ENCODE measurements at regions not wholly inside any gene's neighbourhood (a gene's known extent, or its start where the extent isn't known, plus 50 kb on each side); places are given as distances from the start of the nearest gene placed in this dataset.

GRCh38 chr4:54495641-54496040 is 162.1 kb upstream of the KIT start:
- DNase-seq = no peak
- Histone ChIP-seq H3F3A (replicated peaks; ENCODE audit: insufficient read depth) (peaks cover 10% of the 10 kb centered on the region), H3K36me3 (replicated peaks in 1 of 2; ENCODE audit: control insufficient read depth in 1 of 2, insufficient read depth in 2 of 2, low read length in 1 of 2) (no peaks in the 10 kb centered on the region), H4K20me1 (ENCODE audit: insufficient read depth) (no peaks in the 10 kb centered on the region), H2AFZ (ENCODE audit: low read depth) (no peak overlapping the region), H3K27me3 (ENCODE audit: insufficient read depth) (no peaks in the 10 kb centered on the region), H3K4me3 (ENCODE audit: low read depth in 2 of 2, low read length in 1 of 2) (no peak overlapping the region), H3K9ac (no peak overlapping the region), H3K9me3 (no peaks in the 10 kb centered on the region), H3K9me2 (no peaks in the 10 kb centered on the region), H3K79me2 (ENCODE audit: insufficient read depth) (no peaks in the 10 kb centered on the region), H3K4me1 (ENCODE audit: control insufficient read depth in 1 of 2, insufficient read depth in 2 of 2, low read depth in 1 of 2, low read length in 1 of 2) (peaks cover 0 to 23% of the 10 kb centered on the region in 2 experiments; a peak in 1 of 4 replicates), H3K27ac (ENCODE audit: low read depth in 2 of 2, low read length in 1 of 2) (no peak overlapping the region), H3K4me2 (no peak overlapping the region)
- ChIA-PET POLR2A (no interaction called here), CTCF (no interaction called here)
- 66% methylated on average over 3 of the region's 3 CpGs for WGBS (ENCODE audit: low lambda C conversion rate)
- TF ChIP-seq CHD2 (IDR thresholded peaks at IDR 0.05; ENCODE audit: low read length, partially characterized antibody) (no peak), EZH2phosphoT487 (IDR thresholded peaks at IDR 0.05; ENCODE audit: borderline replicate concordance, low read depth) (no peak), FOXM1 (IDR thresholded peaks at IDR 0.05; ENCODE audit: low read depth) (no peak), RXRA (IDR thresholded peaks at IDR 0.05; ENCODE audit: borderline replicate concordance, low read depth) (no peak), FOSL2 (IDR thresholded peaks at IDR 0.05; ENCODE audit: borderline replicate concordance, low read depth) (no peak)
- TF ChIP-seq, protein P1, sequence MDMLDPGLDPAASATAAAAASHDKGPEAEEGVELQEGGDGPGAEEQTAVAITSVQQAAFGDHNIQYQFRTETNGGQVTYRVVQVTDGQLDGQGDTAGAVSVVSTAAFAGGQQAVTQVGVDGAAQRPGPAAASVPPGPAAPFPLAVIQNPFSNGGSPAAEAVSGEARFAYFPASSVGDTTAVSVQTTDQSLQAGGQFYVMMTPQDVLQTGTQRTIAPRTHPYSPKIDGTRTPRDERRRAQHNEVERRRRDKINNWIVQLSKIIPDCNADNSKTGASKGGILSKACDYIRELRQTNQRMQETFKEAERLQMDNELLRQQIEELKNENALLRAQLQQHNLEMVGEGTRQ (IDR thresholded peaks at IDR 0.05; ENCODE audit: borderline replicate concordance, low read depth, low read length) = no peak

GRCh38 chr4:54496412-54496811 is 161.3 kb upstream of the KIT start:
- TF ChIP-seq ZBTB33 (IDR thresholded peaks at IDR 0.05; ENCODE audit: borderline replicate concordance, low read depth) = no peak
- TF ChIP-seq, protein P2, sequence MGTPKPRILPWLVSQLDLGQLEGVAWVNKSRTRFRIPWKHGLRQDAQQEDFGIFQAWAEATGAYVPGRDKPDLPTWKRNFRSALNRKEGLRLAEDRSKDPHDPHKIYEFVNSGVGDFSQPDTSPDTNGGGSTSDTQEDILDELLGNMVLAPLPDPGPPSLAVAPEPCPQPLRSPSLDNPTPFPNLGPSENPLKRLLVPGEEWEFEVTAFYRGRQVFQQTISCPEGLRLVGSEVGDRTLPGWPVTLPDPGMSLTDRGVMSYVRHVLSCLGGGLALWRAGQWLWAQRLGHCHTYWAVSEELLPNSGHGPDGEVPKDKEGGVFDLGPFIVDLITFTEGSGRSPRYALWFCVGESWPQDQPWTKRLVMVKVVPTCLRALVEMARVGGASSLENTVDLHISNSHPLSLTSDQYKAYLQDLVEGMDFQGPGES (IDR thresholded peaks at IDR 0.05; ENCODE audit: low read depth, low read length) = no peak
- no peak for TF ChIP-seq SMC3 (IDR thresholded peaks at IDR 0.05; ENCODE audit: low read depth, low read length)
- TF ChIP-seq REST (IDR thresholded peaks at IDR 0.05; ENCODE audit: low read depth, low read length) = no peak
- no peak for TF ChIP-seq TEAD4 (IDR thresholded peaks at IDR 0.05; ENCODE audit: borderline replicate concordance, insufficient read depth)
- no peak for TF ChIP-seq JUND (IDR thresholded peaks at IDR 0.05)
- TF ChIP-seq NRF1 (IDR thresholded peaks at IDR 0.05; ENCODE audit: low read depth, low read length) = no peak
- TF ChIP-seq ELF1 (IDR thresholded peaks at IDR 0.05) = no peak
- TF ChIP-seq SIN3A (IDR thresholded peaks at IDR 0.05; ENCODE audit: borderline replicate concordance, low read depth, low read length) = no peak
- no peak for TF ChIP-seq EZH2phosphoT487 (IDR thresholded peaks at IDR 0.05; ENCODE audit: borderline replicate concordance, low read depth)
- no peak for TF ChIP-seq GABPA (IDR thresholded peaks at IDR 0.05; ENCODE audit: low read depth)
- TF ChIP-seq, protein P3, sequence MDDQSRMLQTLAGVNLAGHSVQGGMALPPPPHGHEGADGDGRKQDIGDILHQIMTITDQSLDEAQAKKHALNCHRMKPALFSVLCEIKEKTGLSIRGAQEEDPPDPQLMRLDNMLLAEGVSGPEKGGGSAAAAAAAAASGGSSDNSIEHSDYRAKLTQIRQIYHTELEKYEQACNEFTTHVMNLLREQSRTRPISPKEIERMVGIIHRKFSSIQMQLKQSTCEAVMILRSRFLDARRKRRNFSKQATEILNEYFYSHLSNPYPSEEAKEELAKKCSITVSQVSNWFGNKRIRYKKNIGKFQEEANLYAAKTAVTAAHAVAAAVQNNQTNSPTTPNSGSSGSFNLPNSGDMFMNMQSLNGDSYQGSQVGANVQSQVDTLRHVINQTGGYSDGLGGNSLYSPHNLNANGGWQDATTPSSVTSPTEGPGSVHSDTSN (IDR thresholded peaks at IDR 0.05) = no peak
- DNase-seq = no peak
- no peaks in the 10 kb centered on the region for H3K27me3 ChIP-seq (ENCODE audit: insufficient read depth)
- H3K9ac ChIP-seq = no peak overlapping the region
- H3K9me2 ChIP-seq = no peaks in the 10 kb centered on the region
- no peaks in the 10 kb centered on the region for H3K9me3 ChIP-seq
- H3K4me1 ChIP-seq (ENCODE audit: control insufficient read depth in 1 of 2, insufficient read depth in 2 of 2, low read depth in 1 of 2, low read length in 1 of 2) = peaks cover 0 to 23% of the 10 kb centered on the region in 2 experiments; a peak in 1 of 4 replicates
- 72% methylated on average over 5 of the region's 5 CpGs for WGBS (ENCODE audit: low lambda C conversion rate)
- H4K20me1 ChIP-seq (ENCODE audit: insufficient read depth) = no peaks in the 10 kb centered on the region
- no peak overlapping the region for H3K4me3 ChIP-seq (ENCODE audit: low read depth in 2 of 2, low read length in 1 of 2)
- POLR2A ChIA-PET = no interaction called here
- H3F3A ChIP-seq (replicated peaks; ENCODE audit: insufficient read depth) = peaks cover 10% of the 10 kb centered on the region
- CTCF ChIA-PET = no interaction called here
- H3K27ac ChIP-seq (ENCODE audit: low read depth in 2 of 2, low read length in 1 of 2) = no peak overlapping the region
- H3K4me2 ChIP-seq = no peak overlapping the region
- no peaks in the 10 kb centered on the region for H3K79me2 ChIP-seq (ENCODE audit: insufficient read depth)
- no peak overlapping the region for H2AFZ ChIP-seq (ENCODE audit: low read depth)
- H3K36me3 ChIP-seq (replicated peaks in 1 of 2; ENCODE audit: control insufficient read depth in 1 of 2, insufficient read depth in 2 of 2, low read length in 1 of 2) = no peaks in the 10 kb centered on the region
